ENCODE measurements at regions not wholly inside any gene's neighbourhood (a gene's known extent, or its start where the extent isn't known, plus 50 kb on each side); places are given as distances from the start of the nearest gene placed in this dataset.

- DNase-seq = no peak
These were observed 601.0 kb downstream of the TUSC7 start for GRCh38 chr3:117310536-117310935.

- DNase-seq = no peak
These were observed 605.0 kb downstream of the TUSC7 start for GRCh38 chr3:117314441-117315150.

GRCh38 chr3:117322866-117323265 is 613.3 kb downstream of the TUSC7 start:
- peak; percentile 43 for DNase-seq

GRCh38 chr3:117346901-117347300 is 637.3 kb downstream of the TUSC7 start:
- no peak for DNase-seq

GRCh38 chr3:117348884-117349283 is 639.3 kb downstream of the TUSC7 start:
- no peak for DNase-seq

- DNase-seq = no peak
These were observed 640.0 kb downstream of the TUSC7 start for GRCh38 chr3:117349566-117349965.

- no peak for DNase-seq
These were observed 640.8 kb downstream of the TUSC7 start for GRCh38 chr3:117350371-117350770.

GRCh38 chr3:117355566-117355965 is 646.0 kb downstream of the TUSC7 start:
- peak; percentile 57 for DNase-seq

GRCh38 chr3:117356091-117356705 is 646.6 kb downstream of the TUSC7 start:
- DNase-seq = no peak

- DNase-seq = no peak
These were observed 649.2 kb downstream of the TUSC7 start for GRCh38 chr3:117358717-117359314.

- no peak for DNase-seq
These were observed 657.0 kb downstream of the TUSC7 start for GRCh38 chr3:117366574-117366973.

- DNase-seq = peak; percentile 68
These were observed 658.3 kb downstream of the TUSC7 start for GRCh38 chr3:117367861-117368260.

- DNase-seq = no peak
These were observed 671.1 kb downstream of the TUSC7 start for GRCh38 chr3:117380631-117381030.

GRCh38 chr3:117393119-117393518 is 683.5 kb downstream of the TUSC7 start:
- DNase-seq = peak; percentile 65

GRCh38 chr3:117398141-117398899 is 688.7 kb downstream of the TUSC7 start:
- no peak for DNase-seq

GRCh38 chr3:117399311-117400078 is 689.9 kb downstream of the TUSC7 start:
- peak; percentile 82 for DNase-seq

- no peak for DNase-seq
These were observed 690.7 kb downstream of the TUSC7 start for GRCh38 chr3:117400303-117400702.

- no peak for DNase-seq
These were observed 694.6 kb downstream of the TUSC7 start for GRCh38 chr3:117404141-117404540.

GRCh38 chr3:117404730-117405129 is 695.2 kb downstream of the TUSC7 start:
- DNase-seq = no peak

GRCh38 chr3:117405359-117405758 is 695.8 kb downstream of the TUSC7 start:
- no peak for DNase-seq

GRCh38 chr3:117407317-117407716 is 697.7 kb downstream of the TUSC7 start:
- peak; percentile 25 for DNase-seq

GRCh38 chr3:117408811-117409210 is 699.2 kb downstream of the TUSC7 start:
- peak; percentile 90 for DNase-seq
